ENCODE measurements at regions not wholly inside any gene's neighbourhood (a gene's known extent, or its start where the extent isn't known, plus 50 kb on each side); places are given as distances from the start of the nearest gene placed in this dataset.

- no peaks in the 10 kb centered on the region for H3K9me3 Mint-ChIP-seq (ENCODE audit: low read depth, unreplicated experiment)
- no peaks in the 10 kb centered on the region for H3K27me3 Mint-ChIP-seq (ENCODE audit: unreplicated experiment)
- no peak overlapping the region for H3K4me3 Mint-ChIP-seq (ENCODE audit: low read depth, unreplicated experiment)
- intact Hi-C loops (cut with micrococcal nuclease; ENCODE audit: unreplicated experiment), result no loop called here
- CTCF ChIA-PET, result no interaction called here
- TF ChIP-seq CTCF (IDR thresholded peaks at IDR 0.05; ENCODE audit: unreplicated experiment), result no peak
- no TSS peak for BruUV-seq (replicated peaks)
- H3K27ac Mint-ChIP-seq (ENCODE audit: unreplicated experiment), result no peak overlapping the region
- no peaks in the 10 kb centered on the region for H3K4me1 Mint-ChIP-seq (ENCODE audit: low read depth, unreplicated experiment)
- no peaks in the 10 kb centered on the region for H3K36me3 Mint-ChIP-seq (ENCODE audit: insufficient read depth, unreplicated experiment)
- DNase-seq, result no peak
Measured at GRCh38 chr12:25420116-25420515, 133.0 kb downstream of the LMNTD1 start.

- Mint-ChIP-seq H3K27ac (ENCODE audit: unreplicated experiment) (no peak overlapping the region), H3K4me1 (ENCODE audit: low read depth, unreplicated experiment) (no peaks in the 10 kb centered on the region), H3K4me3 (ENCODE audit: low read depth, unreplicated experiment) (no peak overlapping the region), H3K27me3 (ENCODE audit: unreplicated experiment) (no peaks in the 10 kb centered on the region), H3K9me3 (ENCODE audit: low read depth, unreplicated experiment) (no peaks in the 10 kb centered on the region), H3K36me3 (ENCODE audit: insufficient read depth, unreplicated experiment) (no peaks in the 10 kb centered on the region)
- TF ChIP-seq CTCF (IDR thresholded peaks at IDR 0.05; ENCODE audit: unreplicated experiment), result no peak
- no TSS peak for BruUV-seq (replicated peaks)
- intact Hi-C loops (cut with micrococcal nuclease; ENCODE audit: unreplicated experiment), result no loop called here
- CTCF ChIA-PET, result no interaction called here
- no peak for DNase-seq
Measured at GRCh38 chr12:25419595-25419994, 133.5 kb downstream of the LMNTD1 start.

GRCh38 chr12:25417071-25417470 lies 136.0 kb downstream of the LMNTD1 start:
- BruUV-seq (replicated peaks), result no TSS peak
- Mint-ChIP-seq H3K27ac (ENCODE audit: unreplicated experiment) (no peak overlapping the region), H3K4me3 (ENCODE audit: low read depth, unreplicated experiment) (no peak overlapping the region), H3K4me1 (ENCODE audit: low read depth, unreplicated experiment) (no peaks in the 10 kb centered on the region), H3K9me3 (ENCODE audit: low read depth, unreplicated experiment) (no peaks in the 10 kb centered on the region), H3K27me3 (ENCODE audit: unreplicated experiment) (no peaks in the 10 kb centered on the region), H3K36me3 (ENCODE audit: insufficient read depth, unreplicated experiment) (no peaks in the 10 kb centered on the region)
- intact Hi-C loops (cut with micrococcal nuclease; ENCODE audit: unreplicated experiment), result no loop called here
- TF ChIP-seq CTCF (IDR thresholded peaks at IDR 0.05; ENCODE audit: unreplicated experiment), result no peak
- CTCF ChIA-PET, result no interaction called here
- DNase-seq, result no peak

- TF ChIP-seq CTCF (IDR thresholded peaks at IDR 0.05; ENCODE audit: unreplicated experiment), result no peak
- intact Hi-C loops (cut with micrococcal nuclease; ENCODE audit: unreplicated experiment), result no loop called here
- H3K27me3 Mint-ChIP-seq (ENCODE audit: unreplicated experiment), result no peaks in the 10 kb centered on the region
- no peak overlapping the region for H3K4me3 Mint-ChIP-seq (ENCODE audit: low read depth, unreplicated experiment)
- BruUV-seq (replicated peaks), result no TSS peak
- DNase-seq, result no peak
- H3K9me3 Mint-ChIP-seq (ENCODE audit: low read depth, unreplicated experiment), result no peaks in the 10 kb centered on the region
- H3K4me1 Mint-ChIP-seq (ENCODE audit: low read depth, unreplicated experiment), result no peaks in the 10 kb centered on the region
- no peaks in the 10 kb centered on the region for H3K36me3 Mint-ChIP-seq (ENCODE audit: insufficient read depth, unreplicated experiment)
- no peak overlapping the region for H3K27ac Mint-ChIP-seq (ENCODE audit: unreplicated experiment)
- CTCF ChIA-PET, result no interaction called here
Measured at GRCh38 chr12:25416516-25416915, 136.6 kb downstream of the LMNTD1 start.

- no peak overlapping the region for H3K4me3 Mint-ChIP-seq (ENCODE audit: low read depth, unreplicated experiment)
- H3K27me3 Mint-ChIP-seq (ENCODE audit: unreplicated experiment), result no peaks in the 10 kb centered on the region
- TF ChIP-seq CTCF (IDR thresholded peaks at IDR 0.05; ENCODE audit: unreplicated experiment), result no peak
Measured at GRCh38 chr12:25415004-25415403, 138.1 kb downstream of the LMNTD1 start.

More at GRCh38 chr12:25415004-25415403, 138.1 kb downstream of the LMNTD1 start:
- Mint-ChIP-seq H3K36me3 (ENCODE audit: insufficient read depth, unreplicated experiment) (no peaks in the 10 kb centered on the region), H3K9me3 (ENCODE audit: low read depth, unreplicated experiment) (no peaks in the 10 kb centered on the region), H3K4me1 (ENCODE audit: low read depth, unreplicated experiment) (no peaks in the 10 kb centered on the region), H3K27ac (ENCODE audit: unreplicated experiment) (no peak overlapping the region)
- intact Hi-C loops (cut with micrococcal nuclease; ENCODE audit: unreplicated experiment), result no loop called here
- no peak for DNase-seq
- BruUV-seq (replicated peaks), result no TSS peak
- CTCF ChIA-PET, result no interaction called here
